HK-2 (cell line): ENCODE measurements at regions not wholly inside any gene's neighbourhood (a gene's known extent, or its start where the extent isn't known, plus 50 kb on each side); places are given as distances from the start of the nearest gene placed in this dataset.

ENCODE experiments used
- DNase-seq: peaks from one replicate; pipeline ENCODE4 v3.0.0-alpha.2; 2018; ENCODE audit not compliant: unreplicated experiment

DNA sequence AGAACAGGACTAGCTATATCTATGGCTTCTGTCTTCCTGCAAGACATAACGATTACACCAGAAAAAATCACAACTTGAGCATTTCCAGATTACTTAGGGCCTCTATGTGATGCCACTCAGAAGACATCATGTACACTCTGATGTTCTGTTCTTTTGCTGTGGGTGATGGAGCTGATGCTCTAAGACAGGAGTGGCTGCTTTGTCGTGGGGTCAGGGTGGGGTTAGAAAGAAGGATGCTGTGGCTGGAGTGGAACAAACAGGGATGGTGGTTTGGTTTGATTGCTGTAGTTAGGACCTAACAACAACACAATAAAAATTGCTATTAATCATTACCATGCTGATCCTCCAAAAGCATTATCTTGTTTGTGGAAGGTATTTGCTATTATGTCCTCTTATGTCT lies 120.3 kb upstream of the ARHGAP20 start:
- no peak for DNase-seq

DNA sequence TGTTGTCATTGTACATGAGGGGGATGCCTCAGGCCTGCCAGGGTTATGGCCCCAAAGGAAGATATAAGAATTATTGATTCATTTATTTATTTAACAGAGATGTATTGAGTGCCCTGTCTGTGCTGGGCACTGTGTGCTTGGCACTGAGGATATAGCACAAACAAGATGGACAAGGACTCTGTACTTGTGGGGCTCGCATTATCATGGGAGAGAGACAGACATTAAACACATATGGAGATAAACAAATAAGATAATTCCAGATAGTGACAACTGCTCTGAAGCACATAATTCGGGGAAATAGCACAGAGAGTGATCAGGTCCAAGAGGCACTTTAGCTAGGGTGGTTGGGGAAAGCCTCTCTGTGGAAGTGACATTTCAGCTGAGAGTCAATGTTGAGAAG lies 119.8 kb upstream of the ARHGAP20 start:
- no peak for DNase-seq

DNA sequence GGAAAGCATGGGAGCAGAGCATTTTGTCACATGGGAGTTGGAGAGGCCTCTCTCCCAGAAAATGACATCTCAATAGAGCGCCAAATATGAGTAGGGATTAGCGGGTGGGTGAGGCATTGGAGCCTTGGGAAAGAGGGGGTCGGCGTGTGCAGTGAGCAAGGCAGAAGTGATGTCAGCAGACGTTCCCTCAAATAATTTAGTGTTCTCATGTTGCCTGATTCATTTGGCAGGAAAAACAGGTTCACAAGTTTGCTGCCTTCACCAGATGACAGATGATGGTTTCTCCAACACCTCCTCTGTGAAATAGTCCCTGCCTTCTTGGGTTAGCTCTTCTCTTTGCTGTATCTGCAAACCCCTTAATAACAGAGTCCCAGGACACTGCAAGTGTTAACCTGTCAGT lies 118.5 kb upstream of the ARHGAP20 start:
- no peak for DNase-seq

DNA sequence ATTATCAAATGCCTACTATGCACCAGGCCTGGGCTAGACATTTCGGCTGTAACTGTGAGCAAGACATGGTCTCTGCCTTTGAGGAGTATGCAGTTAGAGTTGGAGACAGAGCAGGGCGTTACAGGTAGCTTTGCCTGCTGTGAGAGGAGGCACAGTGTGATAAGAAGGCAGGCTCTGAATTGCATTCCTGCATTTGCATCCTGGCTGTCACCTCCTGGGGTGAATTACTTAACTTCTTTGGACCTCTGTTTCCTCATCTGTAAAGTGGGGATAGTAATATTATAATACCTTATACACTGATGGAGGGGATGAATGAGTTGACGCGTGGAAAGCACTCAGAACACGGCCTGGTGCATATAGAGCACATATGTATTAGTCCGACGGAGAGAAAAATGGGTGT lies 118.1 kb upstream of the ARHGAP20 start:
- DNase-seq, result no peak

DNA sequence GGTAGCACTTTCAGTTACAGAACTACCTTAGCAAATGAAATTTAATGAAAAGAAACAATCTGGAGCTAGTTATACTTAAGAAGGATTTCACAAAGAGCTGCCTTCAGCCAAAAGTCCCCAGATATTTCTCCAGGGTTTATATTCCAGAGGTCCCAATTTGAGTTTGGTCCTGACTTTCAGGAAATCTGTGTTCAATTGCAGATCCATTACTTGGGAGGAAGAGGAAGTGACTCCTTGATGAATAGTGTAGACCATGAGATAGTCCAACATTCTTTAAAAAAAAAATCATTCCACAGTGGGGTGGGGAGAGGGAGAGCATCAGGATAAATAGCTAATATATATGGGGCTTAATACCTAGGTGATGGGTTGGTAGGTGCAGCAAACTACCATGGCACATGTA lies 117.6 kb upstream of the ARHGAP20 start:
- no peak for DNase-seq

DNA sequence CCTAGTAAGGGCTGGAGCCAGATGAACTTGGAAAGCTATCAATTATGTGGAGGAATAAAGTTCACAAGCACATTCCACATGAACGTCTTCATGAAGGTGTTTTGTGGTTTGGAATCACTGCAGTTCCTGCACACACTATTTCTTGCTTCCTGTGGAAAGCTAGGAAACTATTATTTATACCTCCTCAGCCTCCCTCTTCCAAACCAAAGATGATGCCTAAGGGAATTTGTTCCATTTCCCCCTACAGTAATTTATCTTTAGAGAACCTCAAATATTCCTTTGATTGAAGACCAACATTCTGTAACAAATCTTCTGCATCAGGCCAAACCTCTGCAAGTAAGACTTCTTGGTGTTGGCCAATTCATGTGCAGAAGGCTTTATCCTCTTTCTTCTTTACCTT lies 115.8 kb upstream of the ARHGAP20 start:
- DNase-seq, result no peak

DNA sequence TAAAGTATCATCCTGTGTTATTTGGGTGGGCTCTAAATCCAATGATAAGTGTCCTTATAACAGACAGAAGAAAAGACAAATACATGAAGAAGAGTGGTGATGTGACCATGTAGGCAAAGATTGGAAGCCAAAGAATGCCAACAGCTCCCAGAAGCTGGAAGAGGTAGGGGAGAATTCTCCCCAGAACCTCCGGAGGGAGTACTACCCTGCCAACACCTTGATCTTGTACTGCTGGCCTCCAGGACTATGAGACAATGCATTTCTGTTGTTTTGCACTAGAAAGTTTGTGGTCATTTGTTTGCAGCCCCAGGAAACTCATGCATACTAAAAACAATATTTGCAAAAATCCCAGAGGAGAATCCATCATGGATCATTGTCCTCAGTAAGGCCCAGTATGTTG lies 115.0 kb upstream of the ARHGAP20 start:
- no peak for DNase-seq

DNA sequence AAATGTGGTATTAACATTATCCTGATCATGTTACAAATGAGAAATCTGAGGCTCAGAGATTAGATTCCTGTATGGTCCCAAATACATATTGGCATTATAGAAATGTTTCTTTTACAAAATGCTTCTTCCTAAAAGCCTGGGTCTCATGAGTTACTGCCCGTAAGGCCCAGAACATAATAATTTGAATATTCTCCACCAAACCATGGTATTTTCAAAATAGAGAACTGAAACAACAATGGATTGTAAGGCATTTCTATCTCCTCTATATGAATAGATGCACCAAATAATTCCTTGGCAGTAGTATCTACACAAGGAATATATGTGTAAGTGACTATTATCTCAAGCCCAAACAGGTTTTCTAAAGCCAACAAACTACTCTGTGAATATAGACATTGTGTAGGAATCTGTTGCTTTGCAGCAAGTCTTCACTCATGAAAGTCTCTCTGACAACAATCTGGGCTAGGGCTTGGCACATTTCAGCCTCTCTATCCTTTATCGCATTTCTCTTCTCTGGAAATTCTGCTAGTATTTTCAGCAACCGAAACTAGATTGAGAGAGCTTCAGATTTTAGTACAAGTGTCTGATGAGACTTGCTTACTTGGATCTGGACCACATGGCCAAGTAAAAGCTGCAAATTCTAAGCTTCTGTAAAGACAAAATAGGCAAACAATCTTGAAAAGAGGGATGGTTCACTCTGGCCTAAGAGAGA lies 112.8 kb upstream of the ARHGAP20 start:
- no peak for DNase-seq

DNA sequence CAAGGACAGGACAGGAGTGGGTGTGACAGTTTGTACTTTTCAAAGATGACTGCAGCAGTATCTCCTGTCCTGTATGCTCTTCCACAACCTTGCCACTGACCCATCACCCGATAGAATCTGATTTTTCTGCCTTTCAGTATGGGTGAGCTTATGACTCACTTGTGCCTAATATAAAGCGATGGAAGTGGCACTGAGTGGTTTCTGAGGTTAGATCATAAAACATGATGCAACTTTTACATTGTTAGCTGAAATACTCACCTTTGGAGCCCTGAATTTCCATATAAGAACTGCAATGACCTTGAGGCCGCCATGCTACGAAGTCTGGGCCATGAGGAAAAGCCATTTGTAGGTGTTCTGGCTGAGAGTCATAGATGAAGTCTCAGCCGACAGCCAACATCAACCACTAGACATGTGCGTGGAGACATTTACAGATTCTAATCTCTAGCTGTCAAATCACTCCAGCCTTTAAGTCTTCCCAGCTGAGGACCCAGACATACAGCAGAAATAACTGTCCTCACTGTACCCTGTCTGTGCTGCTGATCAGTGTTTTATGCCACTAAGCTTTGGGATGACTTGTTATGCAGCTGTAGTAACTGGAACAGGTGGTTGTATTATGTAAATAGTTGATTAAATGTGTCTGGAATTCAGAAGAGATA lies 105.9 kb upstream of the ARHGAP20 start:
- no peak for DNase-seq

DNA sequence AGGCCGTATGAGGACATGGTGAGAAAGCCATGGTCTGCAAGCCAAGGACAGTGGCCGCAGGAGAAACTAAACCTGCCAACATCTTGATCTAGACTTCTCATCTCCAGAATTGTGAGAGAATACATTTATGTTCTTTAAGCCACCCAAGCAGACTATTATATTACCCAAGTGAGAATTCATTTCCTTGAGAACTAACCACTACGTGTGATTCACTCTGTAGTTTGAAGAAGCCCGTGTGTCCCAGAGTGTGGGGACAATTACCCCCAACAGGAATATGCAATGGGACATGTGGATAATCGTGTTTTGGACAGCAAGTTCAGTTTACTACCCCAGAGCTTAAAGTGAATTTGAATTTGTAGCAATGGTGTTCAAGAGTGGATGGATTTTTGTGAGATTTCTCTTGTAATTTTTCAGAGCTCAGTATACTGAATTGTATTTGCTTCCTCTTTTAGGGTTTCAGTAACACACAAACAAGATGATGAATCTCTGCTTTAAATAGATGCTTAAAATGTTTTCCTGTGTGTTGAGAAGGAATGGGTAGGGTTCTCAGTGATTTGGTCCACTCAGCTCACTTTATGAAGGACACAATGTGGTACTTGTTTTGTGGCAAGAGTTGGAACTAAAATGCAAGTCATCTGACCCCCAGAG lies 100.0 kb upstream of the ARHGAP20 start:
- no peak for DNase-seq

DNA sequence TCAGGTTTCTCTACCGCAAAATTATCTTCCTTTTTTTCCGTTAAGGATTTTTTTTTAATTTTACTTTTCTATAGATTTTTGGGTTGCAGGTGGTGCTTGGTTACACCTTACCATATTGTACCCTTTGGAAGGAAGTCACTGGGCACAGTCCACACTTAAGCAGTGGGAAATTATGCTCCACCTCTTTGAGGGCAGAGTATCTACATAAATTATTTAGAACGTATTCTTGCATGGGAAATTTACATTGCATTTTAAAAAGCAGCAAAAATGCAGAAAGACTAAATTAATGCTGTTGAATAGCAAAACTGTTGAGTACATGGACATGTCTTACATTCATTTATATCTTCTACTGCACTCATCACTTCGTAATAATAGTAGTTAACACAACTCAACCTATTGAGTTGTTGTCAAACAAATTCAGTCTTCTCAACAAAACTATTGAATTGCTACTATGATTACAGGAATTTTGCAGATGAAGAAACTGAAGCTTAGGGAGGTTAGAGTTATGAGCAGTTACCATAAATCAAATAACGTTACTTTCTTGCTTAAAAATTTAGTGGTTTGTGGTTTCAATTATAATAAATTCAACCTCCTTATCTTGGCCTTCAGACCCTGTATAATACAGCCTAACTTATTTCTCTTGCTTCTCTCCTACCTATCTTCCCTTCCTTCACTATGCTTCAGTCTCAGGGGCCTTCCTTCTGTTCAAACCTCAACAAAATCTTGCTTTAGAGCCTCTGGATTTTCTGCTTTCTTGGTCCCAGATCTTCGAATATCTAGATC lies 97.4 kb upstream of the ARHGAP20 start:
- no peak for DNase-seq

DNA sequence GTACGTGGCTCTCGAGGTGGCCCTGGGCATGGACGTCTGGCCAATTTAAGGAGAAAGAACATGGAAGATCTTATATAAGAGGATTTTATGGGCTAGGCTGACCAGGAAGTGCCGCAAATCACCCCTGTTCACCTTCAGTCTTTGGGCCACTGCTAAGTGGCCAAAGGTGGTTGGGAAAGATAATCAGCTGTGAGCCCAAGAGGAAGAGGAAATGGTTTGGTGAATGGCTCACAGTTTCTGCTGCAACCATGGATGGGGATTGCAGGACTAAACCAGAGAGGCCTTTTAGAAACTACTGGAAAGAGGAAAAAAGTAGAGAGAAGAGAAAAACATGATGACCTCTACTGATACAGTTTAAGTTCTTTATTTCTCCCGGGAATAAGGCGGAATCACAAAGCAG lies 96.0 kb upstream of the ARHGAP20 start:
- no peak for DNase-seq

DNA sequence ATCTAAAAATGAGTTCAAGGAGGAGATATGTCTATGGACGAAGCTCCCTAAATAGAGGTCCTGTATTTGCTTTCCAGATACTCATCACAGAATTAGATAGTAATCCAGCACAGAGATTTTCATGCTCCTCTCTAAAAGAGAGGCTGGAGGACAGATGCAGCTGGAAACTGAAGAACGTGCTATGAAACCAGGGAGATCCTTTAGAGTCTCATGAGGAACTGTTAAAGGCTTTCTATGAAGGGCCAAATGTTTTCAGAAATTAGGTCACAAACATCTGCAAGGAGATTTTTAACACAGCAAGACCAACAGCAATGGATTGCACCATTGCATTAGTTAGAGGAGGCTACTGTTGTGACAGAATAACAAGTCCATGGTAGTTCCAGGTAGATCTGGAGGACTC lies 95.6 kb upstream of the ARHGAP20 start:
- no peak for DNase-seq

DNA sequence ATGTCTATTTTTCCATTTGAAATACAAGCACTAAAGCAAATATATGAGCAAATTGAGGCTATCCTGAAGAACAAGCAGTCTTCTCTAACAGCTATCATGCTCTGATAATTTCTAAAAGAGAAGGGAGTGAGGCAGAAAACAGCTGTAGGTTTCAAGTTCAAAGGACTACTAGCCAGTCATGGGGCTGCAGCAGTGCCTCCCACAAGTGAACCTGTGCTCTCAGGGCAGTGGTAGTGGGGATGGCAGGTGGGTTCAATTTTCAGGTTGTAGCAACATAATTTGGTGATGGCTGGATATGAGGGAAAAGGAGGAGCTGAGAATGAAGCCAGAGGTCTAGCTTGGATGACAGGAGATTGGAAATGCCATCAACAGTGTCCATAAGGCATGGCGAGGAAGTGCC lies 93.5 kb upstream of the ARHGAP20 start:
- no peak for DNase-seq

DNA sequence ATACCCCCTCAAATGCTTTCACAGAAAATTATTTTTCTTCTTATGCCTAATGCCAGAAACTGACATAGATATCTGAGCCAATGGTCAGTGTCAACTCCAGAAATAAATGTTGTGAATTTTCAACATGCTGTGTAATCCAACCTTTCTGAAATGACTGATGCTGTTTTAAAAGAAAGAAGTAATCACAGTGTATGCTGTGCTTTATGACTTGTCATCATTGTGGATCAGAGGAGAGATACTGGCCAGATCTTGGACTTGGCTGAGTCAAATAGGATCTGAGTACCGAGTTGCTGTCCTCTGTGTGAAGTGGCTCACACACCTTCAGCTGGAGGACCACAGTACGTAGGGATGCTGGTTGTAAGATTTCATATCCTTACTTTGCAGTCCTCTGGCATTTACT lies 89.9 kb upstream of the ARHGAP20 start:
- DNase-seq, result no peak

DNA sequence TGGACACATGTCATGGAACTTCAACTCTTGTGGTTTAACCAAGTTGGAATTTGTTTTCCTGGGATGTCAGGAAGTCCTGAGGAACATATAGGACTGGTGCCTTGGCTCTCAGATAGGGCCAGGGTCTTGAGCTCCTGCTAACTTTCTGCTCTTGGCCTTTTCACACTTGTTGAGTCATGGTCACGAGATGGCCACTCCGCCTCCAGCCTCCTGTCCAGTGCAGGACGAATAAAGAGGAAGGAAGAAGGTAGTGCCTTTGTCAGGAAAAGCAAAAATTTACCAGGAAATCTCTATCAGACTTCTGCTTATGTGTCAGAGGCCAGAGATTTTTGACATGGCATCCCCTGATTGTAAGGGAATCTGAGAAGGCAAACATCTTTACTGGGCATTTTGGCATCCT lies 89.1 kb upstream of the ARHGAP20 start:
- DNase-seq, result no peak

DNA sequence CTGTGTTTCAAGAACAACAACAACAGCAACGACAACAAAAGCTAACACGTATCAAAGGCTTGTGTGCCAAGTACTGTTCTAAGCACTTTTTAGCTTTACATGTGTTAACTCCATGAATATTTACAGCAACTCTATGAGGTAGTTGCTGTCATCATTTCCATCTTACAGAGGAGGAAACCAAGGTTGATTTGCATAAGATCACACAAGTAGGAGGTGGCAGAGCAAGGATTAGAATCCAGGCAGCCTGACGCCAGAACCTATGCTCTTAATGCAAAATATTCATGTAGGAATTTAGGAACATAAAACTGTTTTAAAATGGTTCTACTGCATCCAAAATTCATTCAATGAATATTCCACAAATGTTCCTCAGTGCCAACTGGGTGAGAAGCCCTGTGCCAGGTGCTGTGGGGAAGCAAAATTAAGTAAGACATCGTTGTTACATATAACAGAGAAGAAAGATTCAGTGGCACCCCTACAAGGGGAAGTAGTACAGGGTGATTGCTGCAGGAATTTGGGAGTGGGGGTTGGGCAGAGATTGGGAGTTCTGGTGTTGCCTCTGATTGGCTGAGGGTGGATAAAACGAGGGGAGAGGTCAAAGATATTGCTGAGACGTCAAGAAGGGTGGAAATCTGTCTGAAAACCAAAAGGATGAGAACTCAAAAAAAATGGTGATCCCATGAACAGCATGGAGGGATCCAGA lies 86.1 kb upstream of the ARHGAP20 start:
- DNase-seq, result no peak

DNA sequence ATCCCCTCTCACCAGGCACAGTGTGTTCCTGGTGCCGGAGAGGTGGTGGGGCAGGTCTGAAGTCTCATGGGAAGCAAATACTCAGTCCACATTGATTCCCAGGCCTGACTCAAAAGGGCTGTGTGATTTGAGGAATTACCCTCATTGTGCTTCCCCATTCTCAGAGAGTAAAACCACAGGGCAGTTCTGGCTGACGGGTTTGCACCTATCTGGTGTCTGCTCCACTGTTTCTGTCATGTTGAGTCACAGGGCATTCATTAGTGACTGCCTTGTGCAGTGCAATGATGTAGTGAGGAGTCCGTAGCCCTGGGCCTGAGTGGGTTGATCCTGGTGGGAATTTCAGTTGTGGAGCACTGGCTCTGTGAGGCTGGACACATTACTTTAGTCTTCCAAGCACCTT lies 85.2 kb upstream of the ARHGAP20 start:
- DNase-seq, result peak; percentile 41

DNA sequence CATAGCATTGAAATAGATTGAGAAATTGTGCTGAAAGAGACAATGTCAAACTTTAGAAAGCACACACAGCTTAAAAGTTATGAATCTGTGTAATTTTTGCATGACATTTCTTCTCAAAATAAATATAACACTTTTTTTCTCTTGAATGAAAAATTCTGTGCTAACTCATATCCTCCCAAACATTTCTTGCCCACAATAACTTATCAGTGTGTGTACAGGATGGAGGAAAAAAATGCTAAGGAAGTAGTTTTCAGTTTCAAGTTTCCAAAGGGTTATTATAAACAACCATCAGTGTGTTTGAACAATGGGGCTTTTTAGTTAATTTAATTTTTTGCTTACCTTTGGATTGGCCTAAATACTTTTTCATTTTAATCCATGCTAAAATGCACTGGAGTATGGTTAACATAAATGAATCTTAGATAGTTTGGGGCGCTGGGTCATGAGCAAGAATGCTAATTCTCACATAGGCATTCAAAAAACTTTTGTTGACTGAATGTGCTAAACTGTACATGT lies 82.9 kb upstream of the ARHGAP20 start:
- no peak for DNase-seq

DNA sequence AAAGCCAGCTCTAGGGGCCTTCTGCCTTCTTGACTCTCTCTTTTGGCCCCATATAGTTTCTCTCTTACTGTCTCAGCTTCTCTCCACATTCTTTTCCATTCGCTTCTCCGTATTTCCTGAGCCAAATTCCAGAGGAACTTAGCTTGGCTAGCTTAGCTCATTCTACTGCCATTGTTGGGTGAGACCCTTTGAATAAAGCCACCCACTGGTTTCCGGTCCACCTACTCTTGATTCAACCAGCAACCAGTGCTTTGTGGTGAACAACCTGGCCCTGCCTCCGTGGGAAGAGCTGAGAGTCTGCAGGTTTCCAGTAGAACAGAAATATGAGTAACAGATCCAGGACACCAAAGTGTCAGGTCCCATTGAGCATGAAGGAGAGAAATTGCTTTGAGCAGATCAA lies 81.3 kb upstream of the ARHGAP20 start:
- no peak for DNase-seq

DNA sequence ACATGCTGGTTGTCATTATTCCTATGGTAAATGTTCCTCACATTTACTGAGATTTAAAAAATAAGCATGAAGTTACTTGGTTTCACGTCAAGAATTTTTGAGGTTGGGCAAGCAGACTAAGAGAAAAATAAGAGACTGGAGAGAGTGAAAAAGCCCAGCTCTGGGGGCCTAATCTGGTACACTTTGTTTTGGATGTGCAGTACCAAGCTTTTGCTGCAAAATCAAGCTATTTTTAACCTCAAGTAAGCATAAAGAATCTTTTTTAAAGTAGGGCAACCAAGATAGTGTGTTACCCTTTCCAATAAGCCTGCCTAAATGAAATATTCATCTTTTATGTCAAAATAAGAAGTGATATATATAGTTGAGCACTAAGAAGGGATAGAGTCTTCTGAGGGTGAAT lies 79.4 kb upstream of the ARHGAP20 start:
- no peak for DNase-seq

DNA sequence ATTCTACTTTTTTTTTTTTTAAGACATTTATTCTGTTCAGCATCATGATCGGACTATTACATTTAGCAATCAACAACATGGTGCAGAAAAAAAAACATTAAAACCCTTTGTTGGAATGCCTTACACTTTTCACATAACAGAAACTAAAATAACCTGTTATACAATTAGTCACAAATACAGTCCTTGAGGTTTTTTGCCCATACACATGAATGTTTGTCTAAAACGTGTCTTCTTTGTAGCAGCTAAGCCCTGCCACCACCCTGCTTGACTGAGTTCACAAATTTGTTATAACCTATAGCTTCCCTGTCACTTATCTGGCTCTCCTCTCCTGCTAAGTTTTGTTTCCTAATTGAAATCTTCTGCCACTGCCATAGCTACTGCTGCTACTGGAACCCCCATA lies 75.4 kb upstream of the ARHGAP20 start:
- DNase-seq, result no peak
